Duodenal mucosa (tissue), 2 donors: ENCODE measurements at regions not wholly inside any gene's neighbourhood (a gene's known extent, or its start where the extent isn't known, plus 50 kb on each side); places are given as distances from the start of the nearest gene placed in this dataset.
"Not testable (repeated sequence)": the region's sequence is repeated elsewhere in the genome, so short reads cannot be mapped to it uniquely, and the experiment has no call there.

Source experiments
- H3K27ac ChIP-seq: one replicate; pipeline ENCODE4 v1.7.0; 2013; ENCODE audit warnings: low read depth, low read length
- H3K27me3 ChIP-seq, 2 donors: one replicate each; pipeline ENCODE4 v1.7.0; 2013; ENCODE audit warnings: low read length in 2 of 2, control low read depth in 1 of 2; ENCODE audit not compliant: insufficient read depth in 2 of 2, control insufficient read depth in 1 of 2
- H3K36me3 ChIP-seq, 2 donors: one replicate each; pipeline ENCODE4 v1.7.0; 2013; ENCODE audit warnings: low read length in 2 of 2, control low read depth in 1 of 2; ENCODE audit not compliant: insufficient read depth in 2 of 2, control insufficient read depth in 1 of 2
- H3K4me1 ChIP-seq, 2 donors: one replicate each; pipeline ENCODE4 v1.7.0; 2013; ENCODE audit warnings: low read length in 2 of 2, control low read depth in 1 of 2; ENCODE audit not compliant: insufficient read depth in 2 of 2, control insufficient read depth in 1 of 2
- H3K4me3 ChIP-seq, 2 donors: one replicate each; pipeline ENCODE4 v1.7.0; 2013; ENCODE audit warnings: low read length in 2 of 2, low read depth in 1 of 2
- H3K9ac ChIP-seq, 2 donors: one replicate each; pipeline ENCODE4 v1.7.0; 2013; ENCODE audit warnings: low read length in 2 of 2, low read depth in 1 of 2
- H3K9me3 ChIP-seq, 2 donors: one replicate each; pipeline ENCODE4 v1.7.0; 2013; ENCODE audit warnings: low read length in 2 of 2, control low read depth in 1 of 2; ENCODE audit not compliant: control insufficient read depth in 1 of 2

DNA sequence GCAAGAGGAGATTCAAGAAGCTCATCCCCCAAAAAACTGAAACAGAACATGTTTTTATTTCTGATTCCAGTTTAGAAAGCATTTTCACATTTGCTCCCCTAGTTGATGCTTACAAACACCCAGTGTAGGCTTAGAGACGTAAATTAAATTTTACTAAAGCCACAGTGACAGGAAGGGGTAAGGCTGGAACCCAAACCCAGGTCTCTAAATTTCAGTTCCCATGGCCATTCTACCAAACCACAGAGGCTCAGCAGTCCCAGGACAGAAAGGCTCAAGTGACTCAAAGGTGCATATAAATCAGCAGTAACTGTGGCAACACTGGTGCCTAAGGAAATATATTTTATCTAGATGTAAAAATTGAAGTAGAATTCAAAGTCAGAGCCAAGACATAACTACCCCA, 128.7 kb downstream of the CEP120 start:
- Histone ChIP-seq H3K4me1 (no peaks in the 10 kb centered on the region), H3K9me3 (no peaks in the 10 kb centered on the region), H3K4me3 (no peak overlapping the region), H3K27ac (no peak overlapping the region), H3K27me3 (no peaks in the 10 kb centered on the region), H3K9ac (no peak overlapping the region), H3K36me3 (no peaks in the 10 kb centered on the region)

- Histone ChIP-seq H3K4me1 (no peaks in the 10 kb centered on the region), H3K9me3 (no peaks in the 10 kb centered on the region), H3K27ac (no peak overlapping the region), H3K9ac (no peak overlapping the region), H3K36me3 (no peaks in the 10 kb centered on the region), H3K4me3 (no peak overlapping the region), H3K27me3 (peaks cover 0 to 16% of the 10 kb centered on the region in 2 donors)
Measured at GRCh38 chr5:123289210-123289609, 134.0 kb downstream of the CEP120 start.

GRCh38 chr5:123287881-123288280, 135.3 kb downstream of the CEP120 start:
- Histone ChIP-seq H3K36me3 (no peaks in the 10 kb centered on the region), H3K9ac (no peak overlapping the region), H3K9me3 (no peaks in the 10 kb centered on the region), H3K4me3 (no peak overlapping the region), H3K4me1 (no peaks in the 10 kb centered on the region), H3K27me3 (peaks cover 0 to 23% of the 10 kb centered on the region in 2 donors), H3K27ac (no peak overlapping the region)

GRCh38 chr5:123286891-123287290, 136.3 kb downstream of the CEP120 start:
- no peak overlapping the region for H3K27ac ChIP-seq
- H3K4me3 ChIP-seq = no peak overlapping the region
- no peaks in the 10 kb centered on the region for H3K4me1 ChIP-seq
- H3K27me3 ChIP-seq = peaks cover 0 to 23% of the 10 kb centered on the region in 2 donors
- H3K9ac ChIP-seq = no peak overlapping the region
- H3K36me3 ChIP-seq = no peaks in the 10 kb centered on the region
- no peaks in the 10 kb centered on the region for H3K9me3 ChIP-seq

GRCh38 chr5:123285122-123286023, 137.8 kb downstream of the CEP120 start:
- Histone ChIP-seq H3K9me3 (no peaks in the 10 kb centered on the region), H3K4me1 (no peaks in the 10 kb centered on the region), H3K4me3 (peak overlapping the region in 1 of 2 donors; percentile 8), H3K27ac (no peak overlapping the region), H3K27me3 (peaks cover 0 to 23% of the 10 kb centered on the region in 2 donors), H3K9ac (no peak overlapping the region), H3K36me3 (no peaks in the 10 kb centered on the region)

DNA sequence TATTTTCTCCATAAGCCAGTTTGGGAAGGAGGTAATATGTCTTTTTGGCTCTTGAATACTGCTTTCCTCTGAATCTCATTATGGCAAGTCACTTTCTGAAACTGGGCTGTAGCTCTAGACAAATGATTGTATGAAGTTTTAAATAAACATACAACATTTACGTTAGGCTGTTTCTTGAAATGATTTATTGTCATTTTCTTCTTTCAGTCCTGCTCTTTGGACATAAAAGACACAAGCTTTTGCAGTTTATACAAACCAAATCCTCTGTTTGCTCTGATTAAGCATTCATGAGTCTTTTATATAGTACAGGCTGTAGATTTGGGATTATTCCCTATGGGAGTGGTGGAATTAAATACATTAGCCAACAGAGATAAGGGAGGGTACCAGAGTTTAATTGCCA, 139.7 kb downstream of the CEP120 start:
- Histone ChIP-seq H3K4me1 (no peaks in the 10 kb centered on the region), H3K9ac (no peak overlapping the region), H3K27me3 (peaks cover 0 to 23% of the 10 kb centered on the region in 2 donors), H3K4me3 (no peak overlapping the region), H3K9me3 (no peaks in the 10 kb centered on the region), H3K36me3 (no peaks in the 10 kb centered on the region), H3K27ac (no peak overlapping the region)

- H3K9me3 ChIP-seq = no peaks in the 10 kb centered on the region
- H3K27ac ChIP-seq = no peak overlapping the region
- H3K4me3 ChIP-seq = no peak overlapping the region
- no peaks in the 10 kb centered on the region for H3K36me3 ChIP-seq
- H3K9ac ChIP-seq = no peak overlapping the region
- no peaks in the 10 kb centered on the region for H3K4me1 ChIP-seq
- H3K27me3 ChIP-seq = peaks cover 0 to 23% of the 10 kb centered on the region in 2 donors
Measured at GRCh38 chr5:123283031-123283430, 140.2 kb downstream of the CEP120 start.

DNA sequence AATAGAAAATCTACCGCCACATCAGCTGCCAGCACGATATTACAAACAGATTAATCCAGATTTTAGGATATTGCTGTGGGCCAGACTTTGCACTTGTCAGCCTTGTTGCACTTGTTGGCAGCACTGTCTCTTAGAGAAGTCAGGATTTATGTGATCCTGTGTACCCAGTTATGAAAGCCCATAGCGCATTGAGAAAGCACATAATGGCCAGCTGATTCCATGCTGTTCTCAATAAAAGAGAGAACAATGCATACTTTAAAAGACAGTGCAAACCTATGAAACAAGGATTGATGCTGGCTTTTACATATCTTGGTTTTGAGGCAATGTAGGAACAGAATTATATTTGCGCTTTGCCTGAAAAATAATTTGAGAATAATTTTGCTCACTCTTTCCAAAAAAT, 140.8 kb downstream of the CEP120 start:
- peaks cover 0 to 23% of the 10 kb centered on the region in 2 donors for H3K27me3 ChIP-seq
- H3K4me1 ChIP-seq = no peaks in the 10 kb centered on the region
- no peaks in the 10 kb centered on the region for H3K9me3 ChIP-seq
- H3K9ac ChIP-seq = no peak overlapping the region
- H3K36me3 ChIP-seq = no peaks in the 10 kb centered on the region
- H3K27ac ChIP-seq = no peak overlapping the region
- H3K4me3 ChIP-seq = no peak overlapping the region

DNA sequence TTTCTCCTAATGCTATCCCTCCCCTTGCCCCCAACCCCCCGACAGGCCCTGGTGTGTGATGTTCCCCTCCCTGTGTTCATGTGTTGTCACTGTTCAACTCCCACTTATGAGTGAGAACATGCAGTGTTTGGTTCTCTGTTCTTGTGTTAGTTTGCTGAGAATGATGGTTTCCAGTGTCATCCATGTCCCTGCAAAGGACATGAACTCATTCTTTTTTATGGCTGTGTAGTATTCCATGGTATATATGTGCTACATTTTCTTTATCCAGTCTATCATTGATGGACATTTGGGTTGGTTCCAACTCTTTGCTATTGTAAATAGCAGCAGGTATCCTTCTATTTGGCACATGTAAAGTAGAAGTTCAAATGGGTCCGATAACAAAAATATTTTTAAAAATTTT, 142.3 kb downstream of the CEP120 start:
- not testable (repeated sequence) for H3K36me3 ChIP-seq, H3K4me3 ChIP-seq, H3K9ac ChIP-seq, H3K27ac ChIP-seq, H3K9me3 ChIP-seq, H3K4me1 ChIP-seq
- H3K27me3 ChIP-seq = peaks cover 0 to 14% of the 10 kb centered on the region in 2 donors

- no peak overlapping the region for H3K9ac ChIP-seq
- no peak overlapping the region for H3K4me3 ChIP-seq
- no peaks in the 10 kb centered on the region for H3K9me3 ChIP-seq
- H3K27ac ChIP-seq = no peak overlapping the region
- no peaks in the 10 kb centered on the region for H3K4me1 ChIP-seq
- H3K27me3 ChIP-seq = peaks cover 0 to 6% of the 10 kb centered on the region in 2 donors
- H3K36me3 ChIP-seq = no peaks in the 10 kb centered on the region
Measured at GRCh38 chr5:123279136-123279535, 144.1 kb downstream of the CEP120 start.
